Stimulated activated CD4-positive, alpha-beta T cell treated with anti-CD3 and anti-CD28 coated beads, Interleukin-1b, Interleukin-23, amount 100 ng/mL, for 48 hours (primary cell): ENCODE measurements at regions not wholly inside any gene's neighbourhood (a gene's known extent, or its start where the extent isn't known, plus 50 kb on each side); places are given as distances from the start of the nearest gene placed in this dataset.
"Not testable (repeated sequence)": the region's sequence is repeated elsewhere in the genome, so short reads cannot be mapped to it uniquely, and the experiment has no call there.

Source experiments
- DNase-seq: peaks from one replicate; pipeline ENCODE4 v3.0.0-alpha.2; 2020

DNA sequence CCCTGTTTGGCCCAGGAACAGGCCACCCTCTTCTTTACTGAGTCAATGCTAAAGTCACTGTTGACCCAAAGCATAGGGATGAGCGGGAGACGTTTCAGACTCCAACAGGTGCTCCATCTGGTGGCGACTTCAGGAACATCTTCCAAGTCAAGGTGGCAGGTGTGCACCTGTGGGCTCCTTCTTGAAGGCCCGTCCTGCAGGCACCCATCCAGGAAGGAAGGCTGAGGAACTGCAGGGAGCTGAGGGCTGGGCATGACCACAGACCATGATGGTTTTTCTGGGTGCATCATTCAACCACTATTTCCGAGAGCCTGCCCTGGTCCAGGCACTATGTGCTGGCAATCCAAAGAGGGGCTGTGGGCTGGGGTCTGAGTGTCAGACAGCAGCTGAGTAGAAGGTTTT, 142.8 kb downstream of the NDUFA10 start:
- DNase-seq = peak; percentile 41

DNA sequence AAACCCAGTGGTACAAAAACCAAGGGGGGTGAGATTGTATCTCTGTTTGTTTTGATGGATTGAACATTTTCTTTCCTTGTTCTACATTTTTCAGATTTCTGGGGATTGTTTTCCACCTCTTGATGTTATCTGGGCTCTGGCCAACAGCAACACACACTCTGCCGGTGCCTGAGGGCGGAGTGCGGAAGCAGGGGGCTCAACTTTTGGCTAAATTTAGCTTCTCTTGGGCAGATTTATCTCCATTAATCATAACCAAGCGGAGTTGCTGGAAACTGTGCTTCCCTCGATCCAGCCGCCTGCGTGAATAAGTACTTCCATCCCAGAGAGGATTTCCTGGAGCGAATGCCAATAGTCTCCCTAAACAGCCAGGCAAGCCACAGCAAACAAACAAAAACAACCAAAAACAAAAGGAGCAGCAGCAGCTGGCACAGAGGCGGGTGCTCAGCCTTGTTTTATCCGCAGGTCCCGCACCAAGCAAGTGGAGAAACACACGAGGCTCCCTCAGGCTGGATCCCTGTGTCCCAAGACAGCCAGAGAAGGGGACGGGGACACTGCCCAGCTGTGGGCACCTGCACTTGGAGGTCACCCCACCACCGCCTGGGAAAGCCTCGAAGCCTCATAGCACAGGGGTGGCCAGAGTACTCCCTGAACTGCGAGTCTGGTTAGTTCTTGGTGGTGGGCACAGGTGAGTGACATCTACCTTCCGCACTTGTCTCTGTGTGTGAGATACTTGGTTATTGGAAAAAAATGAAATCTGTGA, 143.4 kb downstream of the NDUFA10 start:
- DNase-seq = no peak

DNA sequence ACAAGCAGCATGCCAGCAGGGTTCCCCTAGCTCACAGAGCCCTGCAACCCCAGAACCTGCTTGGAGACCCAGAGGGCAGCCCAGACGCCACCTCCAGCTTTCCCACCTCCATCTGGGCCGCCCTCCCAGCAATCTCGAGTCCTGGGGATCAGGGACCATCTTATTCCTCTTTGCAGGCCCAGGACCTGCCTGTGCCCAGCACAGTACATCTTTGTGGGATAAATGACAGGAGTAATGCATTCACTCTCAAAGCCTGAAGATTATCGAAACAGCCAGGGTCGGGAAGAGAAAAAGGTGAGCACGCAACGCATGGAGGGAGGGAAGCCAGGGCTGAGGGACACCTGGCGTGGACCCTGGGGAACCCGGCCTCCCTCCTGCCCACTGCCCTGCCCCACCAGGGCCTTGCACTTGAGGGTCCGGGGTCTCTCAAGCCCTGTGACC, 144.1 kb downstream of the NDUFA10 start:
- DNase-seq = no peak

- no peak for DNase-seq
Measured at GRCh38 chr2:239880396-239880795, 144.7 kb downstream of the NDUFA10 start.

- no peak for DNase-seq
Measured at GRCh38 chr2:239879423-239880084, 145.6 kb downstream of the NDUFA10 start.

DNA sequence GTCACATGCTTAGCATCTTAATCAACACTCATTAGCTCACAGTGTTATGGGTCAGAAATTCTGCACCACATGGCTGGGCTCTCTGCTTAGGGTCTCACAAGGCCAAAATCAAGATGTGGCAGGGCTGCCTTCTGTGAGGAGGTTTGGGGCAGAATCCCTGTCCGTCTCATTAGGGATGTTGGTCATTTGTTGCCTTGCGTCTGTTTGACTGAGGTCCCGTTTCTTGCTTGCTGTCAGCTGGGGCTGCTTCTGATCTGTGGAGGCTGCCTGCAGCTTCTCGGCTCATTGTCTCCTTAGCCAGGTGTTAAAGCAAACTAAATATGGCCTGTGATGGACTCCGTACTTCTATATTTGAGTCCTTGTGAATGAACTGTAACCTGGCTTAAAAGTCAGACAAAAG, 146.5 kb downstream of the NDUFA10 start:
- DNase-seq = no peak

- DNase-seq = no peak
Measured at GRCh38 chr2:239876948-239877289, 148.2 kb downstream of the NDUFA10 start.

DNA sequence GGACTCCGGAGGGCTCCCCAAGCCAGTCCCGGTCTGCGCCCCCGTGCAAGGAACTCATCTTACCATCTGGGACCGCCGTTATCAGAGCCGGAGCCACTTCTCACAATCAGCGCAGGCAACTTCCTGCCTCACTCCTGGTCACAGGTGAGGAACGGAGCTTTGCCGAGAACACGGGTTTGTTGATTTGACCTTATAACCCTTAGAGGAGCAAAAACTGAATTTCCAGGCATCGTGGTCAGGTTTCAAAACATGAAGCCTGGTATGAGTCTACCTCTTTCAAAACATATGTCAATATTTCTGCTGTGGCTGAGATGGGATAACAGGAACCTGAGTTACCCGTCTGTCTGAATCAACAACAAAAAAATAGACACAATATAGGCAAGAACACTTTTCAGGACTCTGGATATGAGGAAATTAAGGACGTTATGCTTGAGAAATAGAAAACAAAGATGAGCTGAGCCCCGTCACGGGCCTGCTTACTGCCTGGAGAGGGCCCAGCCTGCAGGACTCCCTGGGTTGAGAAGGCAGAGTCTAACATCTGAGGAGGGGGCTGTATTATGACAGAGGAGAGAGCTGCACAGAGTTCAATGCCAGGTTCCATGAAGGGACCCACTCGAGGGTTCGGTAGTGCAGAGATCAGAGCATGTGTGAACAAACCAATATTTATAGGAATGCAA, 148.7 kb downstream of the NDUFA10 start:
- DNase-seq = no peak

DNA sequence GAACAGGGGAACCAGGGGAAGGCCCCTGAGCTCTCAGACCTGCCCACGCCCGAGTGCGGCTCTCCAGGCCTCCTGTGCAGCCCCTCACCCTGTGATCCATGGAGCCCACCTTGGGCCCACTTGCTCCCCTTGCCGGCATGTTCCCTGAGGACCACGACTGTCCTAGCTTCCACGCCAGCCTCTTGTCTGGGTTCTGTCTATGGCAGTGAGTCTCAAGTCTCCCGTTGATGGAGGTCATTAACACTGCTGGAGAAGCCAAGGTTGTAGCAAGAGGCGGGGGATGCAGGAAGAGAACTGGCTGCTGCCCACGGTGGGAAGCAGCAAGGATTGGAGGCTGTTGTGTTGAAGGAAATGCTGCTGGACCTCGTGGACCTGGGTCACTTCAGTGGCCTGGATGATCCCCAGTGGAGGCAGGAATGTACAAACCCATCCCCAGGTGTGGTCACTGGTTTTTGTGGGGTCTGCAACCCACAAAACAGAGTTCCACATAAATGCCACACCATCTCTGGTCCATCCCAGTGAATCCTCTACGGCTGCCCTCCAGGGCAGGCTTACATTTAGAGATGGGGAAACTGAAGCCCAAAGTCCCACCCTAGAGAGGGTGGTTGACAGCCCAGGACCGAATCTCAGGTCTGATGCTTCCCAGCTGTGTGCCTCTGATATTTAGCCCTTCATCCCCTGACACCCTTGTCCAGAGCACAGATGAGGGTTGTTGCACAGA, 150.3 kb downstream of the NDUFA10 start:
- DNase-seq = no peak

GRCh38 chr2:239873656-239874635, 151.2 kb downstream of the NDUFA10 start:
- DNase-seq = peak; percentile 9

GRCh38 chr2:239871481-239872435, 153.4 kb downstream of the NDUFA10 start:
- DNase-seq = no peak

GRCh38 chr2:239870863-239871262, 154.3 kb downstream of the NDUFA10 start:
- DNase-seq = no peak

- DNase-seq = no peak
Measured at GRCh38 chr2:239870276-239870675, 154.9 kb downstream of the NDUFA10 start.

- DNase-seq = no peak
Measured at GRCh38 chr2:239869272-239870155, 155.6 kb downstream of the NDUFA10 start.

DNA sequence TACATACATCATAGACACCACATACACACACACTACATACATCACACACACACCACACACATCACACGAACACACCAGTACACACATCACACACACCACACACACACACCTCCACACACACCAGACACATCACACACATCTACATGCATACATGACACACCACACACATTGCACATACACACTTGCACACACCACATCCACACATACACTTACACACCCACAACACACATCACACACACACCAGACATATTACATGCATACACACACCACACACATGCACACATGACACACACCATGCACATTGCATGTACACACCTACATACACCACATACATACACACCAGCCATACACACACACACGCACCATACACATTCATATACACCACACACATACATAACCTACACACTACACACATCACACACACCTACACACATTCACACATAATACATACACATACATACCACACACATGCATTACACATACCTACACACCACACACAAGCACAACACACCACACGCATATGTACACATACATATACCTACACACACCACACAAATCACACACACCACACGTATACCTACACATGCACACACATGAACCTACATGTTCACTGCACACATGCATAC, 156.5 kb downstream of the NDUFA10 start:
- no peak for DNase-seq

DNA sequence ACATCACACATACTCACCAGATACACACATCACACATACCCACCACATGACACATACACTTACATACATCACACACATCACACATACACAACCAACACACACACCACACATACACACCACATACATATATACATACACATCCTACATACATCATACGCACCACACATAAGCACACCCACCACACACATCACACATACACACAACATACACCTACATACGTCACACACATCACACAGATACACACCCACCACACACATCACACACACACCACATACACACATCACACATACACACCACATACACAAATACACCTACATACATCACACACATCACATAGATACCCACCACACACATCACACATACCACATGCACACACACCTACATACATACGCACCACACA, 158.4 kb downstream of the NDUFA10 start:
- DNase-seq = no peak

DNA sequence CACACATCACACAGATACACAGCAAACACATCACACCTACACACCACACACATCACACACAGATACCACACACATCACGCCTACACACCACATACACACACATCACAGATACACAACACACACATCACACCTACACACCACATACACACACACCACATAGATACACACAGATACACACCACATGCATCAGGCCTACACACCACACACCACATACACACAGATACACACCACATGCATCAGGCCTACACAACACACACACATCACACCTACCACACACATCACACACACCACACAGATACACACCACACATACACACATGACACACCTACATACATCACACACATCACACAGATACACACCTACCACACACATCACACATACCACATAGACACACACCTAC, 158.8 kb downstream of the NDUFA10 start:
- no peak for DNase-seq

GRCh38 chr2:239865856-239866255, 159.3 kb downstream of the NDUFA10 start:
- DNase-seq = not testable (repeated sequence)

- no peak for DNase-seq
Measured at GRCh38 chr2:239865059-239865639, 160.0 kb downstream of the NDUFA10 start.
